ENCODE measurements at regions not wholly inside any gene's neighbourhood (a gene's known extent, or its start where the extent isn't known, plus 50 kb on each side); places are given as distances from the start of the nearest gene placed in this dataset.
"Not testable (repeated sequence)": the region's sequence is repeated elsewhere in the genome, so short reads cannot be mapped to it uniquely, and the experiment has no call there.

GRCh38 chr5:113689647-113690046 lies 176.2 kb downstream of the YTHDC2 start:
- in situ Hi-C loops (cut with HindIII; ENCODE audit: low pct_unique_long_range_greater_than_20kb, low sequenced_read_pairs): no loop called here
- DNase-seq (ENCODE audit: low read depth in 1 of 2, low spot score in 1 of 2): no peak
- no peak for TF ChIP-seq JUND (IDR thresholded peaks at IDR 0.05; ENCODE audit: low read depth)

GRCh38 chr5:113692466-113692865 lies 179.0 kb downstream of the YTHDC2 start:
- TF ChIP-seq JUND (IDR thresholded peaks at IDR 0.05; ENCODE audit: low read depth): no peak
- in situ Hi-C loops (cut with HindIII; ENCODE audit: low pct_unique_long_range_greater_than_20kb, low sequenced_read_pairs): no loop called here
- no peak for DNase-seq (ENCODE audit: low read depth in 1 of 2, low spot score in 1 of 2)

GRCh38 chr5:113692891-113693457 lies 179.5 kb downstream of the YTHDC2 start:
- DNase-seq (ENCODE audit: low read depth in 1 of 2, low spot score in 1 of 2): no peak
- in situ Hi-C loops (cut with HindIII; ENCODE audit: low pct_unique_long_range_greater_than_20kb, low sequenced_read_pairs): no loop called here
- TF ChIP-seq JUND (IDR thresholded peaks at IDR 0.05; ENCODE audit: low read depth): no peak

GRCh38 chr5:113693701-113694100 lies 180.2 kb downstream of the YTHDC2 start:
- in situ Hi-C loops (cut with HindIII; ENCODE audit: low pct_unique_long_range_greater_than_20kb, low sequenced_read_pairs): no loop called here
- DNase-seq (ENCODE audit: low read depth in 1 of 2, low spot score in 1 of 2): no peak
- no peak for TF ChIP-seq JUND (IDR thresholded peaks at IDR 0.05; ENCODE audit: low read depth)

GRCh38 chr5:113694576-113694975 lies 181.1 kb downstream of the YTHDC2 start:
- DNase-seq (ENCODE audit: low read depth in 1 of 2, low spot score in 1 of 2): no peak
- in situ Hi-C loops (cut with HindIII; ENCODE audit: low pct_unique_long_range_greater_than_20kb, low sequenced_read_pairs): no loop called here
- no peak for TF ChIP-seq JUND (IDR thresholded peaks at IDR 0.05; ENCODE audit: low read depth)

- in situ Hi-C loops (cut with HindIII; ENCODE audit: low pct_unique_long_range_greater_than_20kb, low sequenced_read_pairs): no loop called here
- DNase-seq (ENCODE audit: low read depth in 1 of 2, low spot score in 1 of 2): no peak
- TF ChIP-seq JUND (IDR thresholded peaks at IDR 0.05; ENCODE audit: low read depth): no peak
These were observed 189.8 kb downstream of the YTHDC2 start for GRCh38 chr5:113703266-113703665.

- no peak for DNase-seq (ENCODE audit: low read depth in 1 of 2, low spot score in 1 of 2)
- in situ Hi-C loops (cut with HindIII; ENCODE audit: low pct_unique_long_range_greater_than_20kb, low sequenced_read_pairs): no loop called here
- TF ChIP-seq JUND (IDR thresholded peaks at IDR 0.05; ENCODE audit: low read depth): no peak
These were observed 192.2 kb downstream of the YTHDC2 start for GRCh38 chr5:113705657-113706056.

- in situ Hi-C loops (cut with HindIII; ENCODE audit: low pct_unique_long_range_greater_than_20kb, low sequenced_read_pairs): no loop called here
- no peak for DNase-seq (ENCODE audit: low read depth in 1 of 2, low spot score in 1 of 2)
- no peak for TF ChIP-seq JUND (IDR thresholded peaks at IDR 0.05; ENCODE audit: low read depth)
These were observed 199.6 kb downstream of the YTHDC2 start for GRCh38 chr5:113713051-113713450.

GRCh38 chr5:113715921-113716320 lies 202.4 kb downstream of the YTHDC2 start:
- DNase-seq (ENCODE audit: low read depth in 1 of 2, low spot score in 1 of 2); in situ Hi-C loops (cut with HindIII; ENCODE audit: low pct_unique_long_range_greater_than_20kb, low sequenced_read_pairs): not testable (repeated sequence)

- no peak for TF ChIP-seq JUND (IDR thresholded peaks at IDR 0.05; ENCODE audit: low read depth)
- in situ Hi-C loops (cut with HindIII; ENCODE audit: low pct_unique_long_range_greater_than_20kb, low sequenced_read_pairs): no loop called here
- DNase-seq (ENCODE audit: low read depth in 1 of 2, low spot score in 1 of 2): no peak
These were observed 206.1 kb downstream of the YTHDC2 start for GRCh38 chr5:113719549-113719948.

GRCh38 chr5:113721171-113721570 lies 207.7 kb downstream of the YTHDC2 start:
- TF ChIP-seq JUND (IDR thresholded peaks at IDR 0.05; ENCODE audit: low read depth): no peak
- in situ Hi-C loops (cut with HindIII; ENCODE audit: low pct_unique_long_range_greater_than_20kb, low sequenced_read_pairs): no loop called here
- no peak for DNase-seq (ENCODE audit: low read depth in 1 of 2, low spot score in 1 of 2)

GRCh38 chr5:113723021-113723420 lies 209.5 kb downstream of the YTHDC2 start:
- no peak for DNase-seq (ENCODE audit: low read depth in 1 of 2, low spot score in 1 of 2)
- TF ChIP-seq JUND (IDR thresholded peaks at IDR 0.05; ENCODE audit: low read depth): no peak
- in situ Hi-C loops (cut with HindIII; ENCODE audit: low pct_unique_long_range_greater_than_20kb, low sequenced_read_pairs): no loop called here

GRCh38 chr5:113735751-113736150 lies 222.3 kb downstream of the YTHDC2 start:
- TF ChIP-seq JUND (IDR thresholded peaks at IDR 0.05; ENCODE audit: low read depth): no peak
- in situ Hi-C loops (cut with HindIII; ENCODE audit: low pct_unique_long_range_greater_than_20kb, low sequenced_read_pairs): no loop called here
- no peak for DNase-seq (ENCODE audit: low read depth in 1 of 2, low spot score in 1 of 2)

GRCh38 chr5:113742176-113742575 lies 228.7 kb downstream of the YTHDC2 start:
- TF ChIP-seq JUND (IDR thresholded peaks at IDR 0.05; ENCODE audit: low read depth): no peak
- in situ Hi-C loops (cut with HindIII; ENCODE audit: low pct_unique_long_range_greater_than_20kb, low sequenced_read_pairs): no loop called here
- no peak for DNase-seq (ENCODE audit: low read depth in 1 of 2, low spot score in 1 of 2)

All from T47D (cell line).